WI38 (cell line): ENCODE measurements at regions not wholly inside any gene's neighbourhood (a gene's known extent, or its start where the extent isn't known, plus 50 kb on each side); places are given as distances from the start of the nearest gene placed in this dataset.

Source experiments
- H3K4me3 ChIP-seq: 2 replicates; pipeline ENCODE4 v1.5.1; 2011; ENCODE audit warnings: low read depth, mild to moderate bottlenecking, control low read depth, low read length
- TF ChIP-seq, protein P1 (sequence below): IDR thresholded peaks from 2 replicates; pipeline ENCODE4 v1.5.1; 2012; ENCODE audit warnings: low read depth, mild to moderate bottlenecking, control low read depth, low read length

DNA sequence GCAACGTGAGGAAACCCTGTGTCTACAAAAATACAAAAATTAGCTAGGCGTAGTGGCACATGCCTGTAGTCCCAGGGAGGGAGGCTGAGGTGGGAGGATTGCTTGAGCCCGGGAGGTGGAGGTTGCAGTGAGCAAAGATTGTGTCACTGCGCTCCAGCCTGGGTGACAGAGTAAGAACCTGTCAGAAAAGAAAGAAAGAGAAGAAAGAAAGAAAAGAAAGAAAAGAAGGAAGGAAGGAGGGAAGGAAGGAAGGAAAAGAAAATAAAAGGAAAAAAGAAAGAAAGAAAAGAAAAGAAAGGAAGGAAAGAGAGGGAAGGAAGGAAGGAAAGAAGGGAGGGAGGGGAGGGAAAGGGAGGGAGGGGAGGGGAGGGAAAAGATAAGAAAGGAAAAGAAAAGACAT lies 89.9 kb upstream of the HPCAL1 start:
- H3K4me3 ChIP-seq, result no peak overlapping the region
- TF ChIP-seq, protein P1, sequence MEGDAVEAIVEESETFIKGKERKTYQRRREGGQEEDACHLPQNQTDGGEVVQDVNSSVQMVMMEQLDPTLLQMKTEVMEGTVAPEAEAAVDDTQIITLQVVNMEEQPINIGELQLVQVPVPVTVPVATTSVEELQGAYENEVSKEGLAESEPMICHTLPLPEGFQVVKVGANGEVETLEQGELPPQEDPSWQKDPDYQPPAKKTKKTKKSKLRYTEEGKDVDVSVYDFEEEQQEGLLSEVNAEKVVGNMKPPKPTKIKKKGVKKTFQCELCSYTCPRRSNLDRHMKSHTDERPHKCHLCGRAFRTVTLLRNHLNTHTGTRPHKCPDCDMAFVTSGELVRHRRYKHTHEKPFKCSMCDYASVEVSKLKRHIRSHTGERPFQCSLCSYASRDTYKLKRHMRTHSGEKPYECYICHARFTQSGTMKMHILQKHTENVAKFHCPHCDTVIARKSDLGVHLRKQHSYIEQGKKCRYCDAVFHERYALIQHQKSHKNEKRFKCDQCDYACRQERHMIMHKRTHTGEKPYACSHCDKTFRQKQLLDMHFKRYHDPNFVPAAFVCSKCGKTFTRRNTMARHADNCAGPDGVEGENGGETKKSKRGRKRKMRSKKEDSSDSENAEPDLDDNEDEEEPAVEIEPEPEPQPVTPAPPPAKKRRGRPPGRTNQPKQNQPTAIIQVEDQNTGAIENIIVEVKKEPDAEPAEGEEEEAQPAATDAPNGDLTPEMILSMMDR, result no peak

DNA sequence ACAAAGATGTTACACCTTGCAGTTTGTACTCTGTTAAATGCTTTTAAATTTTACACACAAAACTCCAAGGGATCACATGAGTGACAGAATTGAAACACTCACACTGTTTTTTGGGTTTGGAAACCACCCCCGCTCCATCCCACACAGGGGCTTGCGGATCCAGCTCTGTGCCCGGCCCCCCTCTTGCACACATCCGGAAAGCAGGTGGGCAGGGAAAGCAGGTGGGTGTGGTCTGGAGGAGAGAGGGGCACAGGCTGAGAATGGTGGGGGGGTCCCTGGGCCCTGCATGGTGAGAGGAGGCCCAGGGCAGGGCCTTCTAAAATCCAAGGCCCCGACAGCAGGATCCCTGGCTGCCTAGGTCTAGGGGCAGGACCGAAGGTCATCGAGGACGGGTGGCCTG lies 88.5 kb upstream of the HPCAL1 start:
- TF ChIP-seq, protein P1, result no peak
- no peak overlapping the region for H3K4me3 ChIP-seq

DNA sequence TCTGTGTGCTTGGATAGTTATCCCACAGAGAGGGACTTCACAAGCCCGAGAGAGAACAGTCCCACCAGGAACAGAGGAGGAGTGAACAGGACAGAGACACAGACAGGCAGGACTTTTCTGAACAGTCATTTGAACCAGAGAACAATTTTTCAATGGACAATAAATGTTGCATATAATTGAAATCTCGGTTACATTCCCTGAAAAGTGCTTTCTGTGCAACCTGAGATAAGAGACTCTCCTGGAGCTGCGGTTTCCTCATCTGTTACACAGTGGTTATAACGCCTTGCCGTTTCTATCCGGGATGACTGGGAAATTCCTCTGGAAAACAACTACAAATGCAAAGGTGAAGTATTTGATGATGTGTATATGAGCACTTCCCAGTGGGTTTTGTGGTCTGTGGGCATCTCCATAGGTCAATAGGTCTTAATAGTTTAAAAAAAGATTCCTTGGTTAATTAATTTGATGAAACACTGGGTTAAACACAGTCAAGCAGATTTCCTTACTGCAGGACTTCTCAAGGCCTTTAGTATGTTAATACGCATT lies 87.2 kb upstream of the HPCAL1 start:
- TF ChIP-seq, protein P1, result no peak
- H3K4me3 ChIP-seq, result no peak overlapping the region

DNA sequence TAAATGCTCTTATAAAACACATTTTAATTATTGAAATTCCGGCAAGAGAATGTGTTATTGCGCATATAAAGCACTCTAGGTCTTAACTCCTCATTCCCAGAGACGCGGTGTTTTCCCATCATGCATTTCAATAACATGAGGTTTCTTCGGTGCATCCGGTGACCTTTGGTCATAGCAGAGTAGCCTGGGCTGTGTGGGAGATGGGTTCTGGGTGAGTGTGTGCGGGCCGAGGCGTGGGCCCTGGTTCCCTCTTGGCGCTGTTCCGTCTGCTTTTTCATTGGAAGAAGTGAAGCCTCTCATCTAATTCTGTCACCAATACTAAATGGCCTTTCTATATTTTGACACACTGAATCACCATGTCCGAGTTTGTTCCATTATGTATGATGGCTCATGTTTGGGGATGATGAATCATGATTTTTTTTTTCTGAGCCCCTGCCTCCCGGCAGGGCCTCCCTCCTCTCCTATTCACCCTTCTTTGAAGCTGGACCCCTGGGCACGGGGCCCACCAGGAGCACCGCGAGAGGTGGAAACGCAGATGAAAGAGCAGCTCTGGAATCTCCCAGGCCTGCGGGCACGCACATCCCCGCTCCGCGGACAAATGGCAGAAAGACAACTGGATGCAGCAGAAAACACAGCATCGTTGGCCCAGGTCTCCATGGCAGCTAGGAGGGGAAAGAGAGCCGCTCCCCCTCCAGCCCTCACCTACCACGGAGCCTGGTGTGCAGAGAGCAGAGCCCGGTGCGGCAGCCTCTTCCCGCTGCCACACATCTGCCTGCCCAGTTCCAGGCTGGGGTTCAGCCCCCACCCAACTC lies 85.8 kb upstream of the HPCAL1 start:
- H3K4me3 ChIP-seq, result no peak overlapping the region
- TF ChIP-seq, protein P1, result no peak

DNA sequence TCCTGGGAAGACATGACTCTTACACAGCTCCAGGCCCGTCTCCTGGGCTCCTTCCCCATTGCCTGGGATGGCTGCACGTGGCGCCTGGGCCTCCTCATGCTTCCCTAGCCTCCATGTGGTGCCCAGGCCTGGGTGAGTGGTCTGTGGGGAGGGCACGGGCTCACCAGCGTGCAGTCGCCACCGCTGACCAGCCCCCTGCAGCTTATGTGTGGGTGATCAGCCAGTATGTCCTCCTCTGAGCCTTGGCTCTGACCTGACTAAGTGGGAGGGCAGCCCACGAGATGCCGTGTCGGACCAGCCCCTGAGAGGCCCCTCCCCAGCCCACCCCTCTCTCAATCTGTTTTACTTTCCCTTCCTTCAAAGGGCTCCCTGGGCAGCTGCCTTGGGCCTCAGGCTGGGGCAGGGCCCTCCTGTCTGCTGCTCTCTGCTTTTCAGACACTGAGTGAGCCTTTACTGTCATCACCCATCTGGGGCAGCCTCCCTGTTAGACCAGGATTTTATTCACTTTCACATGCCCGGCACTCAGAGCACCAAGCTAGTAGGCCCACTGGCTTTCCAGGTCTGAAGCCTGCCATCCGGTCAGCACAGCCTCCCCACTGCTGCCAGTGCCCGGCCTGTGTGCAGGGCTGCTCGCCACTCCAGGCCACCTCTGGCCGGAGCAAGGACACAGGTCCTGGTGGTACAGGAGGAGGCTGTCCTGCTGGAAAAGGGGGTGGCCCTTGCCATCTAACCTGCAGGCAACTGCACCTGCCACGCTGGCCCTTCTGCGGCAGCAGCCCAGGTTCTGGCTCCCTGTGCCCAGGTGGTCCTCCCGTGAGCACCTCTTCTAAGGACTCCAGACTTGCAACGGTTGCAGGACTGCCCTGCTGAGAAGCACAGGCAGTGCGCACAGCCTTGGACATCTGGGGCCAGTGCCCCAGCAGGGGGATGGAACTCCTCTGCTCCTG lies 84.9 kb upstream of the HPCAL1 start:
- TF ChIP-seq, protein P1, result no peak
- H3K4me3 ChIP-seq, result no peak overlapping the region

DNA sequence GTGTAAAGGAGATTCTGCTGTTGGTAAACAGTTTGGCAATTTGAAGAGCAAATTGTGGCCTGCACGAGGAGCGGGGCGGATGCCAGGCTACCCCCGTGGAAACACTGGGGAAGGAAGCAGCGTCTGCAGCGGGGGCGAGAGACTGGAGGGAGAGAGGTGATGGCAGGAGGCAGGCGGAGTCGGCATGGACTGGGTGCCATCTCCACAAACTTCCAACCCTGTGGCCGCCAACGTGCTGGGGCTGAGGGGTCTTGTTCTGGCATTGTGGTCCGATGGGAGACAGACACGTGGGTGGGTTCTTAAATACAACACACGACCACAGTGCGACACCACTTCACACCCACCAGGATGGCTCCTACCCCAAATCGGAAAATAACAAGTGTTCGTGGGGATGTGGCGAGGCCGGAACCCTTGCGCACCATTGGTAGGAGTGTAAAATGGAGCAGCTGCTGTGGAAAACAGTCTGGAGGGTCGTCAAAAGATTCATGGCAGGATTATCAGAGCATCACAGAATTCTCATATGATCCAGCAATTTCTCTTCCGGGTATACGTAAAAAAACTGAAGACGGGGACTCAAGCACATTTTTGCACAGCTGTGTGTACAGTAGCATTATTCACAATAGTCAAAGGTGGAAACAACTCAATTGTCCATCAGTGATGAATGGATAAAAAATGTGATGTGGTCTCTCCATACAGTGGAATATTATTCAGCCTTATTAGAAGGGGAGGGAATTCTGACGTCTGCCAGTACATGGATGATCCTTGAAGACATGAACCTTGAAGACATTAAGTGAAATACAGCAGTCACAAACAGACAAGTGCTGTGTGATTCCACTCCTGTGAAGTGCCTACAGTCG lies 82.4 kb upstream of the HPCAL1 start:
- H3K4me3 ChIP-seq, result no peak overlapping the region
- TF ChIP-seq, protein P1, result no peak
